ENCODE measurements at regions not wholly inside any gene's neighbourhood (a gene's known extent, or its start where the extent isn't known, plus 50 kb on each side); places are given as distances from the start of the nearest gene placed in this dataset.
"Not testable (repeated sequence)": the region's sequence is repeated elsewhere in the genome, so short reads cannot be mapped to it uniquely, and the experiment has no call there.

DNA sequence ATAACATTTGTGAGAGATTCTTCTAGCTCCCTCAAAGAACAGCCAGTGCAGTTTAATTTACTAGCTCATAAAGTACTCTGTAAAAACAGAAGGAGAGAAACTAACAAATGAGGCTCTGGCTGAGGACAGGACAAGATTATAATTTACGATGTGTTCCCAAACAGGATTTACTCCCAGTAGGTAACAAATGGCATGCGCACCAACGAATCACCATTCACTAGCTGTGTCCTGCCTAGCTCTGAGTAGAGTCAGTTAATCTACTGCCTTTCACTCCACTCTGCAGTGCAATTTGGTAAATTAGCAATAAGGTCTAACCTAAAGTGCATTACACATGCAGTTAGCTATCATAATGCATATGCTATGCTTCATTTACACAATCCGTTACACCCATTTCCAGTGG is 497.4 kb upstream of the CCNG1 start:
- H3K79me1 ChIP-seq (replicated peaks; ENCODE audit: low read length, poor library complexity, severe bottlenecking), result no peaks in the 10 kb centered on the region
- H3K4ac ChIP-seq (ENCODE audit: low read depth in 1 of 2, low read length in 2 of 2), result no peak overlapping the region
- H3K4me2 ChIP-seq (ENCODE audit: low read length, poor library complexity, severe bottlenecking), result no peak overlapping the region
- no peak overlapping the region for H2BK12ac ChIP-seq (ENCODE audit: low read length in 2 of 2)
- H2BK120ac ChIP-seq (ENCODE audit: low read depth, low read length), result no peak overlapping the region
- H3K23ac ChIP-seq (ENCODE audit: low read length in 2 of 2), result no peak overlapping the region
- H3K4me3 ChIP-seq (ENCODE audit: insufficient read depth in 1 of 2, low read depth in 1 of 2, low read length in 2 of 2), result no peak overlapping the region
- no peaks in the 10 kb centered on the region for H3K36me3 ChIP-seq (ENCODE audit: control insufficient read depth in 1 of 2, insufficient read depth in 2 of 2, low read depth in 1 of 2, low read length in 2 of 2)
- no peak overlapping the region for H2AFZ ChIP-seq (ENCODE audit: low read depth, low read length)
- H2AK5ac ChIP-seq (ENCODE audit: low read length, severe bottlenecking), result no peak overlapping the region
- no peak overlapping the region for H3K9ac ChIP-seq (ENCODE audit: low read length)
- no peak overlapping the region for H3K27ac ChIP-seq (ENCODE audit: low read length, poor library complexity, severe bottlenecking)
- no peak overlapping the region for H2BK5ac ChIP-seq (ENCODE audit: low read depth, low read length, poor library complexity, severe bottlenecking)
- H4K8ac ChIP-seq (ENCODE audit: low read length), result no peak overlapping the region
- DNase-seq, result no peak
- no peaks in the 10 kb centered on the region for H3K27me3 ChIP-seq (ENCODE audit: control insufficient read depth in 1 of 2, insufficient read depth in 1 of 2, low read length in 2 of 2)
- H3K4me1 ChIP-seq (ENCODE audit: control insufficient read depth, insufficient read depth, low read depth, low read length), result no peaks in the 10 kb centered on the region
- H2BK15ac ChIP-seq (ENCODE audit: low read depth, poor library complexity, severe bottlenecking), result no peak overlapping the region
- no peak overlapping the region for H4K91ac ChIP-seq (ENCODE audit: low read length)
- no peak overlapping the region for H3K14ac ChIP-seq (ENCODE audit: low read length in 2 of 2)
- WGBS, result 46% methylated on average over 4 of the region's 4 CpGs
- peaks cover 15% of the 10 kb centered on the region for H3K9me3 ChIP-seq (ENCODE audit: control insufficient read depth, low read length)
- H3K18ac ChIP-seq (ENCODE audit: low read depth in 1 of 2, low read length in 2 of 2), result no peak overlapping the region

GRCh38 chr5:162948677-162949076 is 488.7 kb upstream of the CCNG1 start:
- no peak overlapping the region for H2BK15ac ChIP-seq (ENCODE audit: low read depth, poor library complexity, severe bottlenecking)
- H3K9ac ChIP-seq (ENCODE audit: low read length), result no peak overlapping the region
- H3K14ac ChIP-seq (ENCODE audit: low read length in 2 of 2), result no peak overlapping the region
- H2AK5ac ChIP-seq (ENCODE audit: low read length, severe bottlenecking), result no peak overlapping the region
- no peak overlapping the region for H2BK120ac ChIP-seq (ENCODE audit: low read depth, low read length)
- H3K4me2 ChIP-seq (ENCODE audit: low read length, poor library complexity, severe bottlenecking), result no peak overlapping the region
- H4K8ac ChIP-seq (ENCODE audit: low read length), result no peak overlapping the region
- no peak overlapping the region for H2BK5ac ChIP-seq (ENCODE audit: low read depth, low read length, poor library complexity, severe bottlenecking)
- no peak overlapping the region for H2BK12ac ChIP-seq (ENCODE audit: low read length in 2 of 2)
- DNase-seq, result no peak
- H3K23ac ChIP-seq (ENCODE audit: low read length in 2 of 2), result no peak overlapping the region
- no peaks in the 10 kb centered on the region for H3K79me1 ChIP-seq (replicated peaks; ENCODE audit: low read length, poor library complexity, severe bottlenecking)
- H4K91ac ChIP-seq (ENCODE audit: low read length), result no peak overlapping the region
- no peaks in the 10 kb centered on the region for H3K9me3 ChIP-seq (ENCODE audit: control insufficient read depth, low read length)
- no peaks in the 10 kb centered on the region for H3K4me1 ChIP-seq (ENCODE audit: control insufficient read depth, insufficient read depth, low read depth, low read length)
- H2AFZ ChIP-seq (ENCODE audit: low read depth, low read length), result no peak overlapping the region
- H3K18ac ChIP-seq (ENCODE audit: low read depth in 1 of 2, low read length in 2 of 2), result no peak overlapping the region
- no peak overlapping the region for H3K4me3 ChIP-seq (ENCODE audit: insufficient read depth in 1 of 2, low read depth in 1 of 2, low read length in 2 of 2)
- H3K27ac ChIP-seq (ENCODE audit: low read length, poor library complexity, severe bottlenecking), result no peak overlapping the region
- H3K27me3 ChIP-seq (ENCODE audit: control insufficient read depth in 1 of 2, insufficient read depth in 1 of 2, low read length in 2 of 2), result no peaks in the 10 kb centered on the region
- no peak overlapping the region for H3K4ac ChIP-seq (ENCODE audit: low read depth in 1 of 2, low read length in 2 of 2)
- WGBS, result 68% methylated on average over 4 of the region's 4 CpGs
- H3K36me3 ChIP-seq (ENCODE audit: control insufficient read depth in 1 of 2, insufficient read depth in 2 of 2, low read depth in 1 of 2, low read length in 2 of 2), result no peaks in the 10 kb centered on the region

DNA sequence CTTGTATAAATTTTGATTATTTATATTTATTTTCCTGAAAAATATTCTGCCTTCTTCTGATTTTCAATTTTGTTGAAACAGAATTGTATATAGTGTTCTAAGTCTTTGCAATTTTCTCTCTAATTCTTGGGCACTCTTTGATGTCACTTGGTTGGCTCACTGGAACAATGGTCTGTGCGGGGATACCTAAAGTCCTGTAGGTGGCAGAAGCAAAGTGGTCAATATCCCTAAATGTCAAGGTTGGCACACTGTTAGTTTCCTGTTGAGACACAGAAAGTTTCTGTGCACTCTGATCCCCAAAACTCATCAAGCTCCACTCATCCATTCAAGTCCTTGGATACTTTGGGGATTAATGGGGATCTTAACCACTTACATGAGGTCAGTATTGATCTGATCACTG is 480.8 kb upstream of the CCNG1 start:
- no peaks in the 10 kb centered on the region for H3K79me1 ChIP-seq (replicated peaks; ENCODE audit: low read length, poor library complexity, severe bottlenecking)
- DNase-seq, result no peak
- 100% methylated on average over 1 of the region's 1 CpG for WGBS
- H4K91ac ChIP-seq (ENCODE audit: low read length), result no peak overlapping the region
- no peak overlapping the region for H3K18ac ChIP-seq (ENCODE audit: low read depth in 1 of 2, low read length in 2 of 2)
- no peak overlapping the region for H2AFZ ChIP-seq (ENCODE audit: low read depth, low read length)
- H2BK5ac ChIP-seq (ENCODE audit: low read depth, low read length, poor library complexity, severe bottlenecking), result no peak overlapping the region
- no peak overlapping the region for H3K4me3 ChIP-seq (ENCODE audit: insufficient read depth in 1 of 2, low read depth in 1 of 2, low read length in 2 of 2)
- no peaks in the 10 kb centered on the region for H3K4me1 ChIP-seq (ENCODE audit: control insufficient read depth, insufficient read depth, low read depth, low read length)
- no peak overlapping the region for H3K9ac ChIP-seq (ENCODE audit: low read length)
- peaks cover 4% of the 10 kb centered on the region for H3K9me3 ChIP-seq (ENCODE audit: control insufficient read depth, low read length)
- H4K8ac ChIP-seq (ENCODE audit: low read length), result no peak overlapping the region
- no peak overlapping the region for H3K4me2 ChIP-seq (ENCODE audit: low read length, poor library complexity, severe bottlenecking)
- H3K14ac ChIP-seq (ENCODE audit: low read length in 2 of 2), result no peak overlapping the region
- H3K4ac ChIP-seq (ENCODE audit: low read depth in 1 of 2, low read length in 2 of 2), result no peak overlapping the region
- H2BK12ac ChIP-seq (ENCODE audit: low read length in 2 of 2), result no peak overlapping the region
- H3K36me3 ChIP-seq (ENCODE audit: control insufficient read depth in 1 of 2, insufficient read depth in 2 of 2, low read depth in 1 of 2, low read length in 2 of 2), result no peaks in the 10 kb centered on the region
- H3K23ac ChIP-seq (ENCODE audit: low read length in 2 of 2), result no peak overlapping the region
- H2AK5ac ChIP-seq (ENCODE audit: low read length, severe bottlenecking), result no peak overlapping the region
- no peak overlapping the region for H2BK120ac ChIP-seq (ENCODE audit: low read depth, low read length)
- H3K27ac ChIP-seq (ENCODE audit: low read length, poor library complexity, severe bottlenecking), result no peak overlapping the region
- no peak overlapping the region for H2BK15ac ChIP-seq (ENCODE audit: low read depth, poor library complexity, severe bottlenecking)
- no peaks in the 10 kb centered on the region for H3K27me3 ChIP-seq (ENCODE audit: control insufficient read depth in 1 of 2, insufficient read depth in 1 of 2, low read length in 2 of 2)

DNA sequence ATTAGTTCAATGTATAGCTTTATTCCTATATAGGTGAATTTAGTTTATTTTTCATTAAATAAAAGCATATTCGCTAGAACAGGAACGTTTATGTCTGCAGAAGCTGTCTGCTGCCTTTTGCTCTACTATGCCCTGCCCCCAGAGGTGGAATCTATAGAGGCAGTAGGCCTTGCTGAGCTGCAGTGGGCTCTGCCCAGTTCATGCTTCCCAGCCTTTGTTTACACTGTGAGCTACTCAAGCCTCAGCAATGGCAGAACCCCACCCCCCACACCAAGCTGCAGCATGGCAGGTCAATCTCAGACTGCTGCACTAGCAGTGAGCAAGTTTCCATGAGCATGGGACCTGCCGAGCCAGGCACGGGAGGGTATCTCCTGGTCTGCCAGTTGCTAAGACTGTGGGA is 473.3 kb upstream of the CCNG1 start:
- H2AFZ ChIP-seq (ENCODE audit: low read depth, low read length); H3K27ac ChIP-seq (ENCODE audit: low read length, poor library complexity, severe bottlenecking); H3K4ac ChIP-seq (ENCODE audit: low read depth in 1 of 2, low read length in 2 of 2); H4K91ac ChIP-seq (ENCODE audit: low read length); H3K79me1 ChIP-seq (replicated peaks; ENCODE audit: low read length, poor library complexity, severe bottlenecking); DNase-seq; H3K14ac ChIP-seq (ENCODE audit: low read length in 2 of 2); H3K36me3 ChIP-seq (ENCODE audit: control insufficient read depth in 1 of 2, insufficient read depth in 2 of 2, low read depth in 1 of 2, low read length in 2 of 2); H2BK5ac ChIP-seq (ENCODE audit: low read depth, low read length, poor library complexity, severe bottlenecking); H3K18ac ChIP-seq (ENCODE audit: low read depth in 1 of 2, low read length in 2 of 2); H3K9ac ChIP-seq (ENCODE audit: low read length); H4K8ac ChIP-seq (ENCODE audit: low read length); H3K23ac ChIP-seq (ENCODE audit: low read length in 2 of 2); H3K4me3 ChIP-seq (ENCODE audit: insufficient read depth in 1 of 2, low read depth in 1 of 2, low read length in 2 of 2); H3K4me1 ChIP-seq (ENCODE audit: control insufficient read depth, insufficient read depth, low read depth, low read length); H3K9me3 ChIP-seq (ENCODE audit: control insufficient read depth, low read length); H2BK120ac ChIP-seq (ENCODE audit: low read depth, low read length); H2BK15ac ChIP-seq (ENCODE audit: low read depth, poor library complexity, severe bottlenecking); H3K27me3 ChIP-seq (ENCODE audit: control insufficient read depth in 1 of 2, insufficient read depth in 1 of 2, low read length in 2 of 2); H2BK12ac ChIP-seq (ENCODE audit: low read length in 2 of 2); H2AK5ac ChIP-seq (ENCODE audit: low read length, severe bottlenecking); H3K4me2 ChIP-seq (ENCODE audit: low read length, poor library complexity, severe bottlenecking): not testable (repeated sequence)
- 59% methylated on average over 4 of the region's 4 CpGs for WGBS
